ENCODE measurements at regions not wholly inside any gene's neighbourhood (a gene's known extent, or its start where the extent isn't known, plus 50 kb on each side); places are given as distances from the start of the nearest gene placed in this dataset.
"Not testable (repeated sequence)": the region's sequence is repeated elsewhere in the genome, so short reads cannot be mapped to it uniquely, and the experiment has no call there.

- intact Hi-C loops (cut with DNase I): no loop called here
- FAIRE-seq: no peak
- no peaks in the 10 kb centered on the region for H3K36me3 ChIP-seq (ENCODE audit: control insufficient read depth in 2 of 3, insufficient read depth in 3 of 3, low read length in 3 of 3)
Measured at GRCh38 chr5:104016646-104017045, 454.1 kb upstream of the NUDT12 start.

GRCh38 chr5:104015765-104016164 is 453.2 kb upstream of the NUDT12 start:
- Histone ChIP-seq H3K4me3 (ENCODE audit: low read length in 3 of 3) (no peak overlapping the region), H3K9me3 (ENCODE audit: control insufficient read depth in 2 of 3, insufficient read depth in 1 of 3, low read length in 3 of 3) (peaks cover 0 to 6% (median 0%) of the 10 kb centered on the region in 3 donors), H3K4me1 (ENCODE audit: control insufficient read depth in 2 of 3, insufficient read depth in 2 of 3, low read depth in 1 of 3, low read length in 3 of 3) (no peaks in the 10 kb centered on the region), H3K27me3 (ENCODE audit: control insufficient read depth, insufficient read depth, low read length) (no peaks in the 10 kb centered on the region), H3K27ac (ENCODE audit: low read depth in 2 of 2, low read length in 2 of 2) (no peak overlapping the region), H3K9ac (ENCODE audit: low read length in 3 of 3) (no peak overlapping the region), H3K36me3 (ENCODE audit: control insufficient read depth in 2 of 3, insufficient read depth in 3 of 3, low read length in 3 of 3) (no peaks in the 10 kb centered on the region)
- intact Hi-C loops (cut with DNase I): no loop called here
- no peak for TF ChIP-seq CTCF (IDR thresholded peaks at IDR 0.05; ENCODE audit: borderline replicate concordance, extremely low read depth, insufficient read depth)
- DNase-seq (no peak), FAIRE-seq (no peak)

More at GRCh38 chr5:104016646-104017045, 454.1 kb upstream of the NUDT12 start:
- Histone ChIP-seq H3K27ac (ENCODE audit: low read depth in 2 of 2, low read length in 2 of 2) (no peak overlapping the region), H3K9ac (ENCODE audit: low read length in 3 of 3) (no peak overlapping the region), H3K9me3 (ENCODE audit: control insufficient read depth in 2 of 3, insufficient read depth in 1 of 3, low read length in 3 of 3) (peaks cover 0 to 6% (median 0%) of the 10 kb centered on the region in 3 donors), H3K4me1 (ENCODE audit: control insufficient read depth in 2 of 3, insufficient read depth in 2 of 3, low read depth in 1 of 3, low read length in 3 of 3) (no peaks in the 10 kb centered on the region), H3K27me3 (ENCODE audit: control insufficient read depth, insufficient read depth, low read length) (no peaks in the 10 kb centered on the region), H3K4me3 (ENCODE audit: low read length in 3 of 3) (no peak overlapping the region)
- no peak for DNase-seq
- TF ChIP-seq CTCF (IDR thresholded peaks at IDR 0.05; ENCODE audit: borderline replicate concordance, extremely low read depth, insufficient read depth): no peak

- H3K4me1 ChIP-seq (ENCODE audit: control insufficient read depth in 2 of 3, insufficient read depth in 2 of 3, low read depth in 1 of 3, low read length in 3 of 3); H3K27ac ChIP-seq (ENCODE audit: low read depth in 2 of 2, low read length in 2 of 2); H3K36me3 ChIP-seq (ENCODE audit: control insufficient read depth in 2 of 3, insufficient read depth in 3 of 3, low read length in 3 of 3); FAIRE-seq; H3K4me3 ChIP-seq (ENCODE audit: low read length in 3 of 3); intact Hi-C loops (cut with DNase I); DNase-seq; H3K27me3 ChIP-seq (ENCODE audit: control insufficient read depth, insufficient read depth, low read length); H3K9me3 ChIP-seq (ENCODE audit: control insufficient read depth in 2 of 3, insufficient read depth in 1 of 3, low read length in 3 of 3); H3K9ac ChIP-seq (ENCODE audit: low read length in 3 of 3): not testable (repeated sequence)
Measured at GRCh38 chr5:104002783-104003182, 440.2 kb upstream of the NUDT12 start.

- no peaks in the 10 kb centered on the region for H3K4me1 ChIP-seq (ENCODE audit: control insufficient read depth in 2 of 3, insufficient read depth in 2 of 3, low read depth in 1 of 3, low read length in 3 of 3)
- FAIRE-seq (no peak), DNase-seq (no peak)
- no peaks in the 10 kb centered on the region for H3K36me3 ChIP-seq (ENCODE audit: control insufficient read depth in 2 of 3, insufficient read depth in 3 of 3, low read length in 3 of 3)
- no peak overlapping the region for H3K4me3 ChIP-seq (ENCODE audit: low read length in 3 of 3)
- no peak overlapping the region for H3K27ac ChIP-seq (ENCODE audit: low read depth in 2 of 2, low read length in 2 of 2)
- TF ChIP-seq CTCF (IDR thresholded peaks at IDR 0.05; ENCODE audit: borderline replicate concordance, extremely low read depth, insufficient read depth): no peak
- no peaks in the 10 kb centered on the region for H3K9me3 ChIP-seq (ENCODE audit: control insufficient read depth in 2 of 3, insufficient read depth in 1 of 3, low read length in 3 of 3)
- H3K27me3 ChIP-seq (ENCODE audit: control insufficient read depth, insufficient read depth, low read length): no peaks in the 10 kb centered on the region
- intact Hi-C loops (cut with DNase I): no loop called here
- H3K9ac ChIP-seq (ENCODE audit: low read length in 3 of 3): no peak overlapping the region
Measured at GRCh38 chr5:104001136-104001535, 438.5 kb upstream of the NUDT12 start.
